MCF 10A (cell line): ENCODE measurements at regions not wholly inside any gene's neighbourhood (a gene's known extent, or its start where the extent isn't known, plus 50 kb on each side); places are given as distances from the start of the nearest gene placed in this dataset.

ENCODE experiments used
- BruUV-seq: library from RNA; stranded (reverse); fragments of 400-500 nt; replicated peaks from 2 replicates; lab custom pipeline; 2021; lab: Mats Ljungman, UMichigan
- CTCF ChIA-PET: fragments of 300-600 bp; sonication (Branson Sonifier 250); formaldehyde crosslinking; extraction: SDS; loops from one replicate; lab custom pipeline; 2021; ENCODE audit warnings: antibody characterized with exemption, inconsistent platforms; lab: Yijun Ruan, JAX
- POLR2A ChIA-PET: fragments of 300-600, 350-650 bp; sonication (Branson Sonifier 250); formaldehyde crosslinking; extraction: SDS; loops from one replicate; lab custom pipeline; 2020; ENCODE audit warnings: antibody characterized with exemption, inconsistent platforms; lab: Yijun Ruan, JAX
- DNase-seq: peaks from one replicate; pipeline ENCODE4 v3.0.0-alpha.2; 2018; ENCODE audit not compliant: unreplicated experiment
- H3K27ac Mint-ChIP-seq: one replicate; pipeline ENCODE4 v1.8.0; 2022; ENCODE audit warnings: mild to moderate bottlenecking, low read depth, mixed read lengths; ENCODE audit not compliant: unreplicated experiment
- H3K27me3 Mint-ChIP-seq: one replicate; pipeline ENCODE4 v1.8.0; 2022; ENCODE audit warnings: mixed read lengths; ENCODE audit not compliant: insufficient read depth, unreplicated experiment
- H3K36me3 Mint-ChIP-seq: one replicate; pipeline ENCODE4 v1.8.0; 2022; ENCODE audit warnings: mild to moderate bottlenecking, moderate library complexity, mixed read lengths; ENCODE audit not compliant: insufficient read depth, unreplicated experiment
- H3K4me1 Mint-ChIP-seq: one replicate; pipeline ENCODE4 v1.8.0; 2022; ENCODE audit warnings: mixed read lengths; ENCODE audit not compliant: insufficient read depth, unreplicated experiment
- H3K4me3 Mint-ChIP-seq: one replicate; pipeline ENCODE4 v1.8.0; 2022; ENCODE audit warnings: mild to moderate bottlenecking, moderate library complexity, mixed read lengths; ENCODE audit not compliant: unreplicated experiment
- H3K9me3 Mint-ChIP-seq: one replicate; pipeline ENCODE4 v1.8.0; 2022; ENCODE audit warnings: mixed read lengths; ENCODE audit not compliant: unreplicated experiment
- CTCF ChIP-seq: fragments of 200-600 bp; IDR thresholded peaks from one replicate; pipeline ENCODE4 v1.8.0; 2022; ENCODE audit warnings: antibody characterized with exemption, mild to moderate bottlenecking; ENCODE audit not compliant: unreplicated experiment
- intact Hi-C: fragments of 100-400 bp; cut with micrococcal nuclease; formaldehyde crosslinking; loops from 2 replicates; pipeline ENCODE4 v1.14.1; 2022

- DNase-seq = no peak
- peaks cover 22% of the 10 kb centered on the region for H3K4me1 Mint-ChIP-seq
- H3K4me3 Mint-ChIP-seq = no peak overlapping the region
- H3K27me3 Mint-ChIP-seq = no peaks in the 10 kb centered on the region
- no peaks in the 10 kb centered on the region for H3K9me3 Mint-ChIP-seq
- H3K36me3 Mint-ChIP-seq = no peaks in the 10 kb centered on the region
- CTCF ChIA-PET = interaction anchor here (1.1 kb wide), 1 partner anchor 154 kb away, joined by 7 read pairs; no protein-coding TSS in a partner anchor
- no peak overlapping the region for H3K27ac Mint-ChIP-seq
- POLR2A ChIA-PET = interaction anchor here (0.6 kb wide), 1 partner anchor 464 kb away, joined by 3 read pairs; no protein-coding TSS in a partner anchor
- TF ChIP-seq CTCF = no peak
- BruUV-seq = no TSS peak
- intact Hi-C loops = no loop called here
Measured at GRCh38 chr6:84278321-84278998, 51.0 kb upstream of the CEP162 start.
